SK-N-SH (cell line): ENCODE measurements at regions not wholly inside any gene's neighbourhood (a gene's known extent, or its start where the extent isn't known, plus 50 kb on each side); places are given as distances from the start of the nearest gene placed in this dataset.

Experiments used
- CTCF ChIA-PET: fragments of 300-600, 350-600 bp; formaldehyde crosslinking; extraction: SDS; loops from one replicate; lab custom pipeline; 2021; lab: Yijun Ruan, JAX
- POLR2A ChIA-PET: fragments of 350-600 bp; sonication (Branson Sonifier 250); formaldehyde crosslinking; extraction: SDS; loops from one replicate; lab custom pipeline; 2020; ENCODE audit warnings: antibody characterized with exemption, inconsistent platforms; lab: Yijun Ruan, JAX
- DNase-seq: peaks from one replicate; pipeline ENCODE4 v3.0.0; 2012
- H2AFZ ChIP-seq: fragments of 200-600 bp; sonication (generic); 2 replicates; pipeline ENCODE4 v1.8.1; 2016; ENCODE audit warnings: antibody characterized with exemption, mild to moderate bottlenecking, low read depth
- H3F3A ChIP-seq: fragments of 200-600 bp; sonication (generic); replicated peaks from 2 replicates; pipeline ENCODE3; 2016; ENCODE audit warnings: antibody characterized with exemption, mild to moderate bottlenecking; ENCODE audit not compliant: insufficient read depth
- H3K27ac ChIP-seq, 2 experiments: fragments of 200-500 bp in 1 of 2; fragments of 200-600 bp in 1 of 2; sonication (Bioruptor generic) in 1 of 2; sonication (generic), shearing (Covaris generic) in 1 of 2; 2 replicates each; pipeline versions ENCODE4 v1.5.1 to v1.6.1; 2014 to 2016; ENCODE audit warnings: low read depth in 2 of 2, inconsistent platforms in 1 of 2, low read length in 1 of 2, mild to moderate bottlenecking in 1 of 2, mixed read lengths in 1 of 2
- H3K27me3 ChIP-seq: fragments of 200-600 bp; sonication (generic), shearing (Covaris generic); 2 replicates; pipeline ENCODE4 v1.6.1; 2016; ENCODE audit warnings: mixed run types; ENCODE audit not compliant: insufficient read depth
- H3K36me3 ChIP-seq, 2 experiments: fragments of 200-500 bp in 1 of 2; fragments of 200-600 bp in 1 of 2; sonication (Bioruptor generic) in 1 of 2; sonication (generic) in 1 of 2; replicated peaks in 1 of 2; 2 replicates each; pipeline versions ENCODE3 to v1.5.1; 2014 to 2016; ENCODE audit warnings: low read length in 1 of 2, mild to moderate bottlenecking in 1 of 2; ENCODE audit not compliant: insufficient read depth in 2 of 2, control insufficient read depth in 1 of 2
- H3K4me1 ChIP-seq, 2 experiments: fragments of 200-500 bp in 1 of 2; fragments of 200-600 bp in 1 of 2; sonication (Bioruptor generic) in 1 of 2; sonication (generic), shearing (Covaris generic) in 1 of 2; 2 replicates each; pipeline versions ENCODE4 v1.5.1 to v1.6.1; 2014 to 2016; ENCODE audit warnings: low read depth in 1 of 2, low read length in 1 of 2, mixed run types in 1 of 2; ENCODE audit not compliant: insufficient read depth in 2 of 2, control insufficient read depth in 1 of 2
- H3K4me2 ChIP-seq: fragments of 200-600 bp; sonication (generic), shearing (Covaris generic); 2 replicates; pipeline ENCODE4 v1.6.1; 2017; ENCODE audit warnings: mixed run types
- H3K4me3 ChIP-seq, 2 experiments: fragments of 200-500 bp in 1 of 2; fragments of 200-600 bp in 1 of 2; sonication (Bioruptor generic) in 1 of 2; sonication (generic), shearing (Covaris generic) in 1 of 2; 2 replicates each; pipeline versions ENCODE4 v1.5.1 to v1.8.1; 2014 to 2016; ENCODE audit warnings: low read depth in 2 of 2, inconsistent platforms in 1 of 2, low read length in 1 of 2, mild to moderate bottlenecking in 1 of 2, mixed read lengths in 1 of 2, moderate library complexity in 1 of 2
- H3K79me2 ChIP-seq: fragments of 200-600 bp; sonication (generic); 2 replicates; pipeline ENCODE4 v1.8.1; 2017; ENCODE audit warnings: mild to moderate bottlenecking; ENCODE audit not compliant: insufficient read depth
- H3K9ac ChIP-seq: fragments of 200-600 bp; sonication (generic); 2 replicates; pipeline ENCODE4 v1.6.1; 2017; ENCODE audit warnings: mixed run types
- H3K9me2 ChIP-seq: fragments of 200-600 bp; sonication (generic); 2 replicates; pipeline ENCODE4 v1.6.1; 2017; ENCODE audit warnings: mixed run types
- H3K9me3 ChIP-seq: fragments of 200-600 bp; sonication (generic); 2 replicates; pipeline ENCODE4 v1.6.1; 2017; ENCODE audit warnings: mixed run types, mild to moderate bottlenecking, moderate library complexity
- H4K20me1 ChIP-seq: fragments of 200-600 bp; sonication (generic); 2 replicates; pipeline ENCODE4 v1.6.1; 2017; ENCODE audit warnings: mild to moderate bottlenecking, mixed run types; ENCODE audit not compliant: insufficient read depth
- CTCF ChIP-seq: fragments of 200-600 bp; sonication (generic); IDR thresholded peaks from 2 replicates; pipeline ENCODE4 v1.6.1; 2017; ENCODE audit warnings: antibody characterized with exemption, mild to moderate bottlenecking, moderate library complexity
- EP300 ChIP-seq, 2 experiments: IDR thresholded peaks; 2 replicates each; pipeline versions ENCODE4 v1.4.0 to v1.6.1; 2012; ENCODE audit warnings: borderline replicate concordance in 1 of 2, low read depth in 1 of 2, low read length in 1 of 2
- IRF3 ChIP-seq: fragments of 150-350 bp; IDR thresholded peaks from 2 replicates; pipeline ENCODE4 v1.6.1; 2016; ENCODE audit warnings: mild to moderate bottlenecking, low read depth, low read length
- MAX ChIP-seq: IDR thresholded peaks from 2 replicates; pipeline ENCODE4 v1.4.0; 2012; ENCODE audit warnings: low read depth
- PBX3 ChIP-seq: IDR thresholded peaks from 2 replicates; pipeline ENCODE4; 2012
- RAD21 ChIP-seq: IDR thresholded peaks from 2 replicates; pipeline ENCODE4 v1.6.1; 2012; ENCODE audit warnings: mild to moderate bottlenecking, low read length
- RCOR1 ChIP-seq: fragments of 150-350 bp; IDR thresholded peaks from 2 replicates; pipeline ENCODE4 v1.6.1; 2017; ENCODE audit warnings: antibody characterized with exemption, low read length
- RXRA ChIP-seq: IDR thresholded peaks from 2 replicates; pipeline ENCODE4 v1.4.0; 2012; ENCODE audit warnings: low read depth, mild to moderate bottlenecking, borderline replicate concordance
- TAF1 ChIP-seq: IDR thresholded peaks from 2 replicates; pipeline ENCODE4 v1.6.1; 2012; ENCODE audit warnings: low read depth, mild to moderate bottlenecking, low read length, moderate library complexity, borderline replicate concordance
- TEAD4 ChIP-seq: IDR thresholded peaks from 2 replicates; pipeline ENCODE4 v1.4.0; 2012; ENCODE audit warnings: mild to moderate bottlenecking, borderline replicate concordance; ENCODE audit not compliant: insufficient read depth
- USF1 ChIP-seq: IDR thresholded peaks from 2 replicates; pipeline ENCODE4 v1.4.0; 2012; ENCODE audit warnings: low read depth, borderline replicate concordance
- WGBS: methylation state at CpG from one replicate; pipeline ENCODE4 v1.1.6; 2017; ENCODE audit warnings: low lambda C conversion rate; 5-methylcytosine and 5-hydroxymethylcytosine counted together

- H3K36me3 ChIP-seq, result no peaks in the 10 kb centered on the region
- H3K79me2 ChIP-seq, result no peaks in the 10 kb centered on the region
- 60% methylated on average over 8 of the region's 8 CpGs for WGBS
- H3K27me3 ChIP-seq, result no peaks in the 10 kb centered on the region
- no peak overlapping the region for H2AFZ ChIP-seq
- DNase-seq, result no peak
- ChIA-PET POLR2A (no interaction called here), CTCF (interaction anchor here (1.0 kb wide), 1 partner anchor 199 kb away, joined by 3 read pairs; no protein-coding TSS in a partner anchor)
- no peaks in the 10 kb centered on the region for H4K20me1 ChIP-seq
- no peaks in the 10 kb centered on the region for H3K9me3 ChIP-seq
- no peak overlapping the region for H3K27ac ChIP-seq
- TF ChIP-seq PBX3 (no peak), TEAD4 (no peak), RXRA (no peak), RAD21 (no peak), EP300 (IDR thresholded peaks at IDR 0.05; ENCODE audit: borderline replicate concordance in 1 of 2, low read depth in 1 of 2, low read length in 1 of 2) (no peak), RCOR1 (no peak), USF1 (no peak), MAX (no peak), TAF1 (no peak), IRF3 (no peak), CTCF (no peak)
- no peak overlapping the region for H3K4me2 ChIP-seq
- H3F3A ChIP-seq, result no peaks in the 10 kb centered on the region
- H3K9ac ChIP-seq, result no peak overlapping the region
- no peak overlapping the region for H3K4me3 ChIP-seq
- H3K9me2 ChIP-seq, result no peaks in the 10 kb centered on the region
- H3K4me1 ChIP-seq, result no peaks in the 10 kb centered on the region
These were observed 155.7 kb upstream of the JADE1 start for GRCh38 chr4:128653527-128654444.
